HFFc6 (cell line): ENCODE measurements at regions not wholly inside any gene's neighbourhood (a gene's known extent, or its start where the extent isn't known, plus 50 kb on each side); places are given as distances from the start of the nearest gene placed in this dataset.

Source experiments
- DNase-seq: peaks from one replicate; pipeline ENCODE4 v3.0.0-alpha.2; 2018
- H3K27ac Mint-ChIP-seq: 2 replicates; pipeline ENCODE4 v1.8.0; 2020; ENCODE audit warnings: mild to moderate bottlenecking, mixed read lengths
- H3K27me3 Mint-ChIP-seq: 2 replicates; pipeline ENCODE4 v1.8.0; 2021; ENCODE audit warnings: mild to moderate bottlenecking, moderate library complexity, mixed read lengths; ENCODE audit not compliant: insufficient read depth
- H3K36me3 Mint-ChIP-seq: 2 replicates; pipeline ENCODE4 v1.8.0; 2021; ENCODE audit warnings: low read depth, mixed read lengths
- H3K4me1 Mint-ChIP-seq: 2 replicates; pipeline ENCODE4 v1.8.0; 2020; ENCODE audit warnings: low read depth, mixed read lengths
- H3K4me3 Mint-ChIP-seq: 2 replicates; pipeline ENCODE4 v1.8.0; 2020; ENCODE audit warnings: mild to moderate bottlenecking, moderate library complexity, mixed read lengths
- H3K9me3 Mint-ChIP-seq: 2 replicates; pipeline ENCODE4 v1.8.0; 2020; ENCODE audit warnings: mild to moderate bottlenecking, mixed read lengths
- CTCF ChIP-seq: fragments of 200-600 bp; sonication (generic); IDR thresholded peaks from 2 replicates; pipeline ENCODE4 v1.5.0; 2021; ENCODE audit warnings: antibody characterized with exemption, mild to moderate bottlenecking

GRCh38 chr6:167532410-167533288 lies 207.8 kb downstream of the TTLL2 start:
- no peak for TF ChIP-seq CTCF
- no peaks in the 10 kb centered on the region for H3K4me1 Mint-ChIP-seq
- H3K4me3 Mint-ChIP-seq: no peak overlapping the region
- no peak overlapping the region for H3K27ac Mint-ChIP-seq
- DNase-seq: no peak
- peaks cover 68% of the 10 kb centered on the region for H3K9me3 Mint-ChIP-seq
- H3K36me3 Mint-ChIP-seq: peaks cover 5% of the 10 kb centered on the region; the same call in 1 of the 2 replicates
- peaks cover 6% of the 10 kb centered on the region for H3K27me3 Mint-ChIP-seq

GRCh38 chr6:167533851-167534250 lies 209.0 kb downstream of the TTLL2 start:
- H3K36me3 Mint-ChIP-seq: peaks cover 5% of the 10 kb centered on the region; the same call in 1 of the 2 replicates
- no peak for DNase-seq
- no peak overlapping the region for H3K27ac Mint-ChIP-seq
- H3K9me3 Mint-ChIP-seq: peaks cover 68% of the 10 kb centered on the region
- H3K27me3 Mint-ChIP-seq: peaks cover 2% of the 10 kb centered on the region
- no peak for TF ChIP-seq CTCF
- no peak overlapping the region for H3K4me3 Mint-ChIP-seq
- no peaks in the 10 kb centered on the region for H3K4me1 Mint-ChIP-seq

- H3K4me3 Mint-ChIP-seq: no peak overlapping the region
- DNase-seq: no peak
- H3K27ac Mint-ChIP-seq: no peak overlapping the region
- H3K9me3 Mint-ChIP-seq: peaks cover 70% of the 10 kb centered on the region
- TF ChIP-seq CTCF: no peak
- H3K27me3 Mint-ChIP-seq: no peaks in the 10 kb centered on the region
- no peaks in the 10 kb centered on the region for H3K4me1 Mint-ChIP-seq
- peaks cover 8% of the 10 kb centered on the region; the same call in 1 of the 2 replicates for H3K36me3 Mint-ChIP-seq
These were observed 212.9 kb downstream of the TTLL2 start for GRCh38 chr6:167537816-167538215.

GRCh38 chr6:167538746-167539145 lies 213.9 kb downstream of the TTLL2 start:
- Mint-ChIP-seq H3K36me3 (peaks cover 8% of the 10 kb centered on the region; the same call in 1 of the 2 replicates), H3K27ac (no peak overlapping the region), H3K9me3 (peaks cover 64% of the 10 kb centered on the region), H3K27me3 (no peaks in the 10 kb centered on the region), H3K4me1 (no peaks in the 10 kb centered on the region), H3K4me3 (no peak overlapping the region)
- TF ChIP-seq CTCF: no peak
- no peak for DNase-seq

- DNase-seq: no peak
- H3K36me3 Mint-ChIP-seq: peaks cover 8% of the 10 kb centered on the region; the same call in 1 of the 2 replicates
- peaks cover 2% of the 10 kb centered on the region; the same call in 1 of the 2 replicates for H3K27me3 Mint-ChIP-seq
- H3K27ac Mint-ChIP-seq: no peak overlapping the region
- no peaks in the 10 kb centered on the region for H3K4me1 Mint-ChIP-seq
- H3K4me3 Mint-ChIP-seq: no peak overlapping the region
- TF ChIP-seq CTCF: no peak
- H3K9me3 Mint-ChIP-seq: peaks cover 53% of the 10 kb centered on the region
These were observed 215.9 kb downstream of the TTLL2 start for GRCh38 chr6:167540796-167541195.
